AG04450 (cell line): ENCODE measurements at regions not wholly inside any gene's neighbourhood (a gene's known extent, or its start where the extent isn't known, plus 50 kb on each side); places are given as distances from the start of the nearest gene placed in this dataset.

Experiments
- CTCF ChIA-PET: fragments of 300-600, 350-600 bp; formaldehyde crosslinking; extraction: SDS; loops from one replicate; lab custom pipeline; 2022; ENCODE audit warnings: antibody characterized with exemption, inconsistent platforms; lab: Charles Lee
- POLR2A ChIA-PET: fragments of 350-600 bp; formaldehyde crosslinking; extraction: SDS; loops from one replicate; lab custom pipeline; 2021; ENCODE audit warnings: antibody characterized with exemption, inconsistent platforms; lab: Yijun Ruan, JAX
- DNase-seq: peaks from one replicate; pipeline ENCODE4 v3.0.0-alpha.2; 2011; ENCODE audit warnings: low read depth, low spot score
- H3K27ac ChIP-seq: one replicate; pipeline ENCODE4 v1.5.1; 2012; ENCODE audit warnings: low read depth, low read length, control low read depth
- H3K27me3 ChIP-seq: one replicate; pipeline ENCODE4 v1.6.0; 2012; ENCODE audit warnings: low read length; ENCODE audit not compliant: control insufficient read depth, insufficient read depth
- H3K4me3 ChIP-seq: 2 replicates; pipeline ENCODE4 v1.5.1; 2011; ENCODE audit warnings: mild to moderate bottlenecking, low read depth, low read length, control low read depth
- H3K9me3 ChIP-seq: 2 replicates; pipeline ENCODE4 v1.5.1; 2012; ENCODE audit warnings: low read length; ENCODE audit not compliant: control insufficient read depth, insufficient read depth
- CTCF ChIP-seq: IDR thresholded peaks from 2 replicates; pipeline ENCODE4 v1.5.1; 2011; ENCODE audit warnings: low read depth, low read length, control low read depth, inconsistent platforms

- no peak overlapping the region for H3K27ac ChIP-seq
- H3K27me3 ChIP-seq = no peaks in the 10 kb centered on the region
- POLR2A ChIA-PET = no interaction called here
- H3K9me3 ChIP-seq = no peaks in the 10 kb centered on the region
- CTCF ChIA-PET = no interaction called here
- no peak for TF ChIP-seq CTCF
- no peak for DNase-seq
- H3K4me3 ChIP-seq = no peak overlapping the region
Measured at GRCh38 chr11:127424661-127425060, 424.1 kb upstream of the KIRREL3 start.

GRCh38 chr11:127420139-127420538, 419.6 kb upstream of the KIRREL3 start:
- TF ChIP-seq CTCF = no peak
- H3K9me3 ChIP-seq = no peaks in the 10 kb centered on the region
- no peak for DNase-seq
- ChIA-PET POLR2A (no interaction called here), CTCF (no interaction called here)
- no peak overlapping the region for H3K4me3 ChIP-seq
- H3K27ac ChIP-seq = no peak overlapping the region
- H3K27me3 ChIP-seq = no peaks in the 10 kb centered on the region

- no peak for DNase-seq
- no peak for TF ChIP-seq CTCF
- no peak overlapping the region for H3K27ac ChIP-seq
- ChIA-PET POLR2A (no interaction called here), CTCF (no interaction called here)
- H3K9me3 ChIP-seq = peaks cover 9% of the 10 kb centered on the region; the same call in 1 of the 2 replicates
- H3K4me3 ChIP-seq = no peak overlapping the region
- H3K27me3 ChIP-seq = no peaks in the 10 kb centered on the region
Measured at GRCh38 chr11:127412722-127413380, 412.3 kb upstream of the KIRREL3 start.

GRCh38 chr11:127412234-127412633, 411.7 kb upstream of the KIRREL3 start:
- POLR2A ChIA-PET = no interaction called here
- no peak overlapping the region for H3K27ac ChIP-seq
- no peak overlapping the region for H3K4me3 ChIP-seq
- H3K27me3 ChIP-seq = no peaks in the 10 kb centered on the region
- no peak for TF ChIP-seq CTCF
- no peak for DNase-seq
- peaks cover 9% of the 10 kb centered on the region; the same call in 1 of the 2 replicates for H3K9me3 ChIP-seq
- CTCF ChIA-PET = no interaction called here

- Histone ChIP-seq H3K4me3 (no peak overlapping the region), H3K27me3 (no peaks in the 10 kb centered on the region), H3K27ac (no peak overlapping the region), H3K9me3 (peaks cover 9% of the 10 kb centered on the region; the same call in 1 of the 2 replicates)
- no peak for DNase-seq
- ChIA-PET POLR2A (no interaction called here), CTCF (interaction anchor here (1.5 kb wide), 1 partner anchor 66 kb away, joined by 4 read pairs; no protein-coding TSS in a partner anchor)
- TF ChIP-seq CTCF = no peak
Measured at GRCh38 chr11:127411283-127411682, 410.7 kb upstream of the KIRREL3 start.
